ENCODE measurements at regions not wholly inside any gene's neighbourhood (a gene's known extent, or its start where the extent isn't known, plus 50 kb on each side); places are given as distances from the start of the nearest gene placed in this dataset.

DNA sequence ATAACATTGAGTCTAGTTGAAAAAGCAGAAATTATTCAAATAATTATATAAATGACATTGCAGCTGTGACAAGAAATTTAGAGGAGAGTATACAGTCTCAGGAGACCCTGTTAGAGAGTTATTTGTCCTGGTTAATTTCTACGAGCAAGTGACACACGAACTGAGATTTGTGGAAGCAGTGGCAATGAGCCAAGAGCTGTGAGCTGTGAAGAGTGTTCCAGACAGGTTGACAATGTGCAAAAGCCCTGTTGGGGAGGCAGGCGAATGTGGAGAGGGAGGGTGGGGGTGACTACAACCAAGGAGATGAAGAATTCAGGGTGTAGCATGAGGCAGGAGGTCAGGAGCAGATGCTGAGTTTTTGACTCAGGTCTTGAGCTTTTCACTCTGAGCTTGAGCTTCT lies 620.2 kb upstream of the TENM4 start:
- H3K4me2 ChIP-seq, result no peak overlapping the region
- ChIA-PET CTCF (no interaction called here), POLR2A (no interaction called here)
- no peaks in the 10 kb centered on the region for H3K9me3 ChIP-seq
- no peak overlapping the region for H3K27ac ChIP-seq
- no peak for DNase-seq (ENCODE audit: low read depth in 1 of 2, low spot score in 1 of 2)
- TF ChIP-seq ZNF302 (CRISPR knock-in tag; IDR thresholded peaks at IDR 0.05), result no peak
- TF ChIP-seq CHD4 (IDR thresholded peaks at IDR 0.05; ENCODE audit: borderline replicate concordance), result no peak
- TF ChIP-seq MAZ (IDR thresholded peaks at IDR 0.05; ENCODE audit: borderline replicate concordance, low read depth, low read length), result no peak
- TF ChIP-seq HOXA7 (CRISPR knock-in tag; IDR thresholded peaks at IDR 0.05), result no peak
- no peak for TF ChIP-seq CEBPB (IDR thresholded peaks at IDR 0.05)
- TF ChIP-seq, protein P1, sequence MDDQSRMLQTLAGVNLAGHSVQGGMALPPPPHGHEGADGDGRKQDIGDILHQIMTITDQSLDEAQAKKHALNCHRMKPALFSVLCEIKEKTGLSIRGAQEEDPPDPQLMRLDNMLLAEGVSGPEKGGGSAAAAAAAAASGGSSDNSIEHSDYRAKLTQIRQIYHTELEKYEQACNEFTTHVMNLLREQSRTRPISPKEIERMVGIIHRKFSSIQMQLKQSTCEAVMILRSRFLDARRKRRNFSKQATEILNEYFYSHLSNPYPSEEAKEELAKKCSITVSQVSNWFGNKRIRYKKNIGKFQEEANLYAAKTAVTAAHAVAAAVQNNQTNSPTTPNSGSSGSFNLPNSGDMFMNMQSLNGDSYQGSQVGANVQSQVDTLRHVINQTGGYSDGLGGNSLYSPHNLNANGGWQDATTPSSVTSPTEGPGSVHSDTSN (IDR thresholded peaks at IDR 0.05), result no peak
- TF ChIP-seq USF2 (IDR thresholded peaks at IDR 0.05), result no peak
- no peak for TF ChIP-seq NR3C1 (IDR thresholded peaks at IDR 0.05)
- H3K4me1 ChIP-seq, result no peaks in the 10 kb centered on the region
- no peak overlapping the region for H3K4me3 ChIP-seq
- no peak for ATAC-seq
- WGBS (ENCODE audit: missing lambda C conversion rate), result 0% methylated on average over 3 of the region's 3 CpGs
- no peak for FAIRE-seq

- H3K27ac ChIP-seq, result no peak overlapping the region
- CTCF ChIA-PET, result no interaction called here
- no peak for ATAC-seq
- H3K4me3 ChIP-seq, result no peak overlapping the region
- POLR2A ChIA-PET, result no interaction called here
- no peak for FAIRE-seq
- WGBS (ENCODE audit: missing lambda C conversion rate), result 0% methylated on average over 3 of the region's 3 CpGs
- H3K4me2 ChIP-seq, result no peak overlapping the region
- no peak for DNase-seq (ENCODE audit: low read depth in 1 of 2, low spot score in 1 of 2)
- H3K9me3 ChIP-seq, result no peaks in the 10 kb centered on the region
- TF ChIP-seq TP53 (CRISPR knock-in tag; IDR thresholded peaks at IDR 0.05) (no peak), FOSL2 (IDR thresholded peaks at IDR 0.05) (no peak), FOSL2 (CRISPR knock-in tag; IDR thresholded peaks at IDR 0.05) (no peak), POLR2A (IDR thresholded peaks at IDR 0.05; ENCODE audit: low read length) (no peak), ZFP36 (IDR thresholded peaks at IDR 0.05; ENCODE audit: borderline replicate concordance, partially characterized antibody) (no peak)
- H3K4me1 ChIP-seq, result no peaks in the 10 kb centered on the region
Measured at GRCh38 chr11:80054582-80055165, 613.8 kb upstream of the TENM4 start.

DNA sequence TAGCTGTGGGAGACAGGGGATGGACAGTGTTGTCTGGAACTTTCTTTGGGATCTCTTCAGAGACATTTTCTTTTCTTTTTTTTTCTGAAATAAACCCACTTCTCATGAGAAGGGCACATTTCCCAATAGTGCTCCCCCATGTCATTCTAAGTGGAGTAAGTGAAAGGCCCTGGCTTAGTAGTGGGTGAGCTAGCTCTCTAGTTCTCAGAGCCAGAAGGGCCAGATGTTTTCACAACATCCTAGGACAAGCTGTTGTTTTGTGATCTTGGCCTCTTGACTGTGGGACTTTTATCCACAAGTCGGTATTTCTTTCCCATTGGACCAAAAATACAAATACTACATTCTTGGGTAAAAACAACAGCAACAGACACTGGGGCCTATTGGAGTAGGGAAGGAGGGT lies 607.7 kb upstream of the TENM4 start:
- TF ChIP-seq BHLHE40 (IDR thresholded peaks at IDR 0.05; ENCODE audit: low read depth, low read length) (no peak), CHD2 (IDR thresholded peaks at IDR 0.05; ENCODE audit: low read length, partially characterized antibody) (no peak), CBX8 (IDR thresholded peaks at IDR 0.05) (no peak), EHF (CRISPR knock-in tag; IDR thresholded peaks at IDR 0.05) (no peak), NPAS2 (CRISPR knock-in tag; IDR thresholded peaks at IDR 0.05; ENCODE audit: borderline replicate concordance) (no peak), RFX5 (IDR thresholded peaks at IDR 0.05) (no peak), FOSB (CRISPR knock-in tag; IDR thresholded peaks at IDR 0.05) (no peak)
- FAIRE-seq, result no peak
- no peaks in the 10 kb centered on the region for H3K4me1 ChIP-seq
- no peak overlapping the region for H3K4me2 ChIP-seq
- no peak for DNase-seq (ENCODE audit: low read depth in 1 of 2, low spot score in 1 of 2)
- POLR2A ChIA-PET, result no interaction called here
- 0% methylated on average over 1 of the region's 1 CpG for whole genome bisulfite sequencing (ENCODE audit: missing lambda C conversion rate)
- no peaks in the 10 kb centered on the region for H3K9me3 ChIP-seq
- no peak overlapping the region for H3K4me3 ChIP-seq
- no peak overlapping the region for H3K27ac ChIP-seq
- ATAC-seq, result no peak
- CTCF ChIA-PET, result no interaction called here

- DNase-seq (ENCODE audit: low read depth in 1 of 2, low spot score in 1 of 2), result no peak
- H3K4me3 ChIP-seq, result no peak overlapping the region
- FAIRE-seq, result no peak
- ChIA-PET CTCF (no interaction called here), POLR2A (no interaction called here)
- H3K27ac ChIP-seq, result no peak overlapping the region
- no peaks in the 10 kb centered on the region for H3K9me3 ChIP-seq
- TF ChIP-seq HOXB13 (CRISPR knock-in tag; IDR thresholded peaks at IDR 0.05; ENCODE audit: low read depth) (no peak), BCL3 (IDR thresholded peaks at IDR 0.05) (no peak), HDAC2 (IDR thresholded peaks at IDR 0.05) (no peak), RNF2 (IDR thresholded peaks at IDR 0.05; ENCODE audit: borderline replicate concordance, low read depth) (no peak)
- ATAC-seq, result no peak
- no peaks in the 10 kb centered on the region for H3K4me1 ChIP-seq
- no peak overlapping the region for H3K4me2 ChIP-seq
- 1% methylated on average over 7 of the region's 7 CpGs for WGBS (ENCODE audit: missing lambda C conversion rate)
Measured at GRCh38 chr11:80041136-80042000, 600.5 kb upstream of the TENM4 start.
